ENCODE measurements at regions not wholly inside any gene's neighbourhood (a gene's known extent, or its start where the extent isn't known, plus 50 kb on each side); places are given as distances from the start of the nearest gene placed in this dataset.

DNA sequence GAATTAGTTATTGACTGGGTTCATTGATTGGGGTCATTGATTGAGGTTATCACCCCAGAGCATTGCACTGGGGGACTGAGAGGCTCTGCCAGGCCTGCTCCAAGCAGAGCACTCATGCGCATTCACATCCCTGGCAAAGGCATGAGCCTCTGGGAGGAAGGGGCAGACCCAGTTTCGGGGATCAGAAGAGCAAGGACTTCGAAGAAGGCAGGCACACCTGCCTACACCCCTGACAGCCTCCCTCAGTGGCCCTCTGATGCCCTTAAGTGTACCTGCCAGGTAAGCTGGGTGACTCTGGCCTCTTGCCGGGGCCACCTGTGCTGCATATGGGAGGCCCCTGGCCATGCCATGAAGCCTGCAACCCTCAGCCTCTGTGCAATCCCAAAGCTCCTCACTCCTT, 181.1 kb downstream of the PTPN20 start:
- Histone ChIP-seq H3K4me1 (ENCODE audit: control insufficient read depth in 1 of 2, insufficient read depth in 2 of 2, low read length in 2 of 2) (no peaks in the 10 kb centered on the region), H3K4me2 (replicated peaks; ENCODE audit: extremely low read depth, low read length, poor library complexity, severe bottlenecking) (no peak overlapping the region), H3K27me3 (ENCODE audit: control insufficient read depth in 2 of 2, insufficient read depth in 2 of 2, low read length in 2 of 2) (no peaks in the 10 kb centered on the region), H3K9ac (ENCODE audit: insufficient read depth, low read length, poor library complexity, severe bottlenecking) (no peak overlapping the region), H3K36me3 (replicated peaks in 1 of 2; ENCODE audit: control insufficient read depth in 1 of 2, insufficient read depth in 2 of 2, low read length in 2 of 2) (no peaks in the 10 kb centered on the region), H3K27ac (ENCODE audit: low read depth in 1 of 2, low read length in 2 of 2) (no peak overlapping the region), H3K79me2 (ENCODE audit: insufficient read depth, low read length) (no peaks in the 10 kb centered on the region), H2AFZ (ENCODE audit: insufficient read depth, low read depth, low read length, poor library complexity, severe bottlenecking) (no peak overlapping the region), H3K4me3 (replicated peaks in 1 of 3; ENCODE audit: low read depth in 2 of 3, low read length in 3 of 3) (no peak overlapping the region), H3K9me3 (replicated peaks in 1 of 2; ENCODE audit: control insufficient read depth in 1 of 2, insufficient read depth in 1 of 2, low read length in 2 of 2) (peaks cover 0 to 7% of the 10 kb centered on the region in 2 donors), H4K20me1 (ENCODE audit: insufficient read depth, low read length) (no peaks in the 10 kb centered on the region)
- H3K4me3 Mint-ChIP-seq = no peak overlapping the region
- intact Hi-C loops (cut with micrococcal nuclease) = no loop called here
- DNase-seq = no peak
- TF ChIP-seq, protein P1, sequence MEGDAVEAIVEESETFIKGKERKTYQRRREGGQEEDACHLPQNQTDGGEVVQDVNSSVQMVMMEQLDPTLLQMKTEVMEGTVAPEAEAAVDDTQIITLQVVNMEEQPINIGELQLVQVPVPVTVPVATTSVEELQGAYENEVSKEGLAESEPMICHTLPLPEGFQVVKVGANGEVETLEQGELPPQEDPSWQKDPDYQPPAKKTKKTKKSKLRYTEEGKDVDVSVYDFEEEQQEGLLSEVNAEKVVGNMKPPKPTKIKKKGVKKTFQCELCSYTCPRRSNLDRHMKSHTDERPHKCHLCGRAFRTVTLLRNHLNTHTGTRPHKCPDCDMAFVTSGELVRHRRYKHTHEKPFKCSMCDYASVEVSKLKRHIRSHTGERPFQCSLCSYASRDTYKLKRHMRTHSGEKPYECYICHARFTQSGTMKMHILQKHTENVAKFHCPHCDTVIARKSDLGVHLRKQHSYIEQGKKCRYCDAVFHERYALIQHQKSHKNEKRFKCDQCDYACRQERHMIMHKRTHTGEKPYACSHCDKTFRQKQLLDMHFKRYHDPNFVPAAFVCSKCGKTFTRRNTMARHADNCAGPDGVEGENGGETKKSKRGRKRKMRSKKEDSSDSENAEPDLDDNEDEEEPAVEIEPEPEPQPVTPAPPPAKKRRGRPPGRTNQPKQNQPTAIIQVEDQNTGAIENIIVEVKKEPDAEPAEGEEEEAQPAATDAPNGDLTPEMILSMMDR (IDR thresholded peaks at IDR 0.05) = no peak
- H3K27ac Mint-ChIP-seq = no peak overlapping the region
- no peaks in the 10 kb centered on the region for H3K36me3 Mint-ChIP-seq
- peaks cover 1% of the 10 kb centered on the region for H3K4me1 Mint-ChIP-seq
- peaks cover 1 to 6% (median 3%) of the 10 kb centered on the region in 3 donors for H3K27me3 Mint-ChIP-seq (ENCODE audit: low read depth in 3 of 3)
- 95% methylated on average over 4 of the region's 4 CpGs for WGBS (ENCODE audit: insufficient coverage)
- H3K9me3 Mint-ChIP-seq = peaks cover 0 to 9% (median 5%) of the 10 kb centered on the region in 7 donors

DNA sequence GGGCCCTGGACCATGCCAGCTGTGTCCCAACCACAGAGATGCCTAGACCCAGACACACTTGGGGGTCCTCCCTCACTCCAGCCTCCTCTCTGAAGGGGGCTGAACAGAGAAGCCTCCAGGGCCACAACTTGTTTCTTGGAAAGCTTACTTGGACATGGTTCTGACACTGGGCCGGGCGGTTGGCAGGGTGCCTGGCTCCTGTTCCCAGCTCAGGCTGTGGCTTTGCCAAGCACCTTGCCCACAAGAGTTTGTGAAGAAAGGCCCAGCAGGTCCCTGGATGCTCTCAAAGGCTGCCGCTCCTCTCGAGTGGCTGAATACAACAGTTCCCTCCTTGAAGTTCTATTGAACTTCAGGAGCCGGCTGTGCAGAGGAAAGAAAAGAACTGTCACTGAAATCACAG, 181.6 kb downstream of the PTPN20 start:
- peaks cover 0 to 7% of the 10 kb centered on the region in 2 donors for H3K9me3 ChIP-seq (replicated peaks in 1 of 2; ENCODE audit: control insufficient read depth in 1 of 2, insufficient read depth in 1 of 2, low read length in 2 of 2)
- no peak overlapping the region for H3K4me3 ChIP-seq (replicated peaks in 1 of 3; ENCODE audit: low read depth in 2 of 3, low read length in 3 of 3)
- no peak overlapping the region for H2AFZ ChIP-seq (ENCODE audit: insufficient read depth, low read depth, low read length, poor library complexity, severe bottlenecking)
- H3K4me1 ChIP-seq (ENCODE audit: control insufficient read depth in 1 of 2, insufficient read depth in 2 of 2, low read length in 2 of 2) = no peaks in the 10 kb centered on the region
- Mint-ChIP-seq H3K36me3 (no peaks in the 10 kb centered on the region), H3K27me3 (ENCODE audit: low read depth in 3 of 3) (peaks cover 1 to 6% (median 3%) of the 10 kb centered on the region in 3 donors), H3K27ac (no peak overlapping the region), H3K4me1 (peaks cover 1% of the 10 kb centered on the region), H3K9me3 (peaks cover 0 to 9% (median 5%) of the 10 kb centered on the region in 7 donors), H3K4me3 (no peak overlapping the region)
- intact Hi-C loops (cut with micrococcal nuclease) = no loop called here
- no peaks in the 10 kb centered on the region for H3K36me3 ChIP-seq (replicated peaks in 1 of 2; ENCODE audit: control insufficient read depth in 1 of 2, insufficient read depth in 2 of 2, low read length in 2 of 2)
- WGBS (ENCODE audit: insufficient coverage) = 94% methylated on average over 3 of the region's 5 CpGs
- H3K4me2 ChIP-seq (replicated peaks; ENCODE audit: extremely low read depth, low read length, poor library complexity, severe bottlenecking) = no peak overlapping the region
- H4K20me1 ChIP-seq (ENCODE audit: insufficient read depth, low read length) = no peaks in the 10 kb centered on the region
- H3K79me2 ChIP-seq (ENCODE audit: insufficient read depth, low read length) = no peaks in the 10 kb centered on the region
- TF ChIP-seq, protein P1 (IDR thresholded peaks at IDR 0.05) = no peak
- no peak overlapping the region for H3K9ac ChIP-seq (ENCODE audit: insufficient read depth, low read length, poor library complexity, severe bottlenecking)
- H3K27ac ChIP-seq (ENCODE audit: low read depth in 1 of 2, low read length in 2 of 2) = no peak overlapping the region
- no peaks in the 10 kb centered on the region for H3K27me3 ChIP-seq (ENCODE audit: control insufficient read depth in 2 of 2, insufficient read depth in 2 of 2, low read length in 2 of 2)
- DNase-seq = no peak
